ENCODE measurements at regions not wholly inside any gene's neighbourhood (a gene's known extent, or its start where the extent isn't known, plus 50 kb on each side); places are given as distances from the start of the nearest gene placed in this dataset.
"Not testable (repeated sequence)": the region's sequence is repeated elsewhere in the genome, so short reads cannot be mapped to it uniquely, and the experiment has no call there.

DNA sequence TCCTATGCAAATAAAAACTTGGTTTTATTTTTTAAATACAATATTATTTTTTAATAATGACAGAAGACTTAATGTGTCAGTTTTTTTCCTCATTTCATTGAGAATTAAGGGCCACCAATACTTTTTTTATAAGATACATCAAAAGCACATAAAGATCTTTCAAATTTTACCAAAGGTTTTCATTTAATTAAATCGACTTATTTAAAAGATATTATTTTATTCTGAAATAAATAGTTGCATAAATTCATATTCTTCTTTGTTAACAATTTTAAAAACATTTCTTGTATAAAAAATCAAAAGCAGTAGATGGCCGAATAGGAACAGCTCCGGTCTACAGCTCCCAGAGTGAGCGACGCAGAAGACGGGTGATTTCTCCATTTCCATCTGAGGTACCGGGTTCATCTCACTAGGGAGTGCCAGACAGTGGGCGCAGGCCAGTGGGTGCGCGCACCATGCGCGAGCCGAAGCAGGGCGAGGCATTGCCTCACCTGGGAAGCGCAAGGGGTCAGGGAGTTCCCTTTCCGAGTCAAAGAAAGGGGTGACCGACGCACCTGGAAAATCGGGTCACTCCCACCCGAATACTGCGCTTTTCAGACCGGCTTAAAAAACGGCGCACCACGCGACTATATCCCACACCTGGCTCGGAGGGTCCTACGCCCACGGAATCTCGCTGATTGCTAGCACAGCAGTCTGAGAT is 374.6 kb upstream of the NPVF start:
- DNase-seq, result not testable (repeated sequence)

DNA sequence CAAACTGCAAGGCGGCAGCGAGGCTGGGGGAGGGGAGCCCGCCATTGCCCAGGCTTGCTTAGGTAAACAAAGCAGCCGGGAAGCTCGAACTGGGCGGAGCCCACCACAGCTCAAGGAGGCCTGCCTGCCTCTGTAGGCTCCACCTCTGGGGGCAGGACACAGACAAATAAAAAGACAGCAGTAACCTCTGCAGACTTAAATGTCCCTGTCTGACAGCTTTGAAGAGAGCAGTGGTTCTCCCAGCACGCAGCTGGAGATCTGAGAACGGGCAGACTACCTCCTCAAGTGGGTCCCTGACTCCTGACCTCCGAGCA is 375.1 kb upstream of the NPVF start:
- DNase-seq, result not testable (repeated sequence)

DNA sequence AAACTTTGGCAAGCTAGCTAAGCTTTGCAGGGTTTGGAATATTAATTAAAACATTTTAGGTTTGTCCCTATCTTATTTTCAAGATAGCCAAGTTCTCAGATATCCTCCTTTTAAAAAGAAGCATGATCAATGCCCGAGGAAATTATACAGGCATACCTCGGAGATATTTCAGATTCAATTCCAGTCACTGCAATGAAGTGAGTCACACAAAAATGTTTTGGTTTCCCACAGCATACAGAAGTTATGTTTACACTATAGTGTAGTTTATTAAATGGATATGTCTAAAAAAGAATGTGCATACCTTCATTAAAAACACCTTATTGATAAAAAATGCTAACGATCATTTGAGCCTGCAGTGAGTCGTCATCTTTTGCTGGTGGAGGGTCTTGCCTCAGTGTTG is 382.9 kb upstream of the NPVF start:
- no peak for DNase-seq

GRCh38 chr7:25613912-25614311 is 385.6 kb upstream of the NPVF start:
- no peak for DNase-seq

DNA sequence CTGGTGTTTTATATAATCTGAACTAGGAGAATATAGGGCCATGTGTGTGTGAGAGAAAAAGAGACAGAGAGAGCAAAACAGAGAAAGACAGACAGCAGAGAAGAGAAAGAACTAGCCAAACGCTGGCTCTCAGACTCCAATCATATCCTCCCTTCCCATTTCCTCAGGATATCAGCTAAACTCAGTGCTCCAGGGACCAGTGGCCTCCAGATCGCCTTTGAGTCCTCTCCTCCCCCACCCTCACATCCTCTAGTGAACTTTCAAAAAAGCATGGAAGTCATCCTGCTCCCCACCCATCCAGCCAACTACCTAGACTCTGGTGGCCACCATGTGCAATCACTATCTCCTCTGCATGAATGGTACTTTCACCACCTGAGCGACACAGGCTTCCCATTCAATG is 386.1 kb upstream of the NPVF start:
- DNase-seq, result no peak

- no peak for DNase-seq
These were observed 386.7 kb upstream of the NPVF start for GRCh38 chr7:25615003-25615402.

GRCh38 chr7:25615593-25615992 is 387.3 kb upstream of the NPVF start:
- no peak for DNase-seq

DNA sequence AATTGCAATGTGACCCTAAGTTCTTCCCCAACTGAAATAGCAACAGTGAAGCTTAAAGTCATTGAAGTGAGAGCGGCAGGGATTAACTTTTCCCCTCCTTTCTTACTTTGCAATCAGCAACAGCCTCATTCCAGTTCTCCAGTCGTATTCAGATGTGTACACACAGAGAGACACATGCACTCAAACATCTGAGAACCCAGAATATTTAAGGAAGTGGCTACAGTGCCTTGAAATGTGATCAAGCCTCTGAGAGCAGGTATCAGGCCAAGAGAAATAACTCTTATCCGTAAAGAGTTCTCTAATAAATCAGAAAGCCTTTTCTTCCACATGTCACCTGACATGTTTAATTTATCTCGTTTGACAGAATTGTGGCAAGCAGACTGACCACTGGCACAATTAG is 388.9 kb upstream of the NPVF start:
- no peak for DNase-seq

- no peak for DNase-seq
These were observed 389.4 kb upstream of the NPVF start for GRCh38 chr7:25617673-25618072.

DNA sequence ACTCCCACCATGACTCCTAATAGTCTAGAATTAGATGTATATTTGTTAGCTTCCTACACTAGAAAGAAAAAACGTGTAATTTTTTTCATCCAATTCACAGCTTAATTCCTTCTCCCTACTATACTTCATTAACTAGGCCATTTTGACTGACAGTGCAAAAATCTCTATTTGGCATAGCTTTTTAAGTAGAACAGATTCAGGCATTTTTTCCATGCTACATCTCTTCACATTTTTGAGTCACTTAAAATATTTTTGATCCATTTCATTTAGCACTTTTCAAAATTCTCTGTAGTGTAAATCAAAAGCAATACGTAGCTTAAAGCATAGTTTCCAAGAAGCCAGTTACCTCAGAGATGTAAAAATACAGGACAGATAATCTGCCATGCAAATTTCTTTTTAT is 391.1 kb upstream of the NPVF start:
- DNase-seq, result no peak

DNA sequence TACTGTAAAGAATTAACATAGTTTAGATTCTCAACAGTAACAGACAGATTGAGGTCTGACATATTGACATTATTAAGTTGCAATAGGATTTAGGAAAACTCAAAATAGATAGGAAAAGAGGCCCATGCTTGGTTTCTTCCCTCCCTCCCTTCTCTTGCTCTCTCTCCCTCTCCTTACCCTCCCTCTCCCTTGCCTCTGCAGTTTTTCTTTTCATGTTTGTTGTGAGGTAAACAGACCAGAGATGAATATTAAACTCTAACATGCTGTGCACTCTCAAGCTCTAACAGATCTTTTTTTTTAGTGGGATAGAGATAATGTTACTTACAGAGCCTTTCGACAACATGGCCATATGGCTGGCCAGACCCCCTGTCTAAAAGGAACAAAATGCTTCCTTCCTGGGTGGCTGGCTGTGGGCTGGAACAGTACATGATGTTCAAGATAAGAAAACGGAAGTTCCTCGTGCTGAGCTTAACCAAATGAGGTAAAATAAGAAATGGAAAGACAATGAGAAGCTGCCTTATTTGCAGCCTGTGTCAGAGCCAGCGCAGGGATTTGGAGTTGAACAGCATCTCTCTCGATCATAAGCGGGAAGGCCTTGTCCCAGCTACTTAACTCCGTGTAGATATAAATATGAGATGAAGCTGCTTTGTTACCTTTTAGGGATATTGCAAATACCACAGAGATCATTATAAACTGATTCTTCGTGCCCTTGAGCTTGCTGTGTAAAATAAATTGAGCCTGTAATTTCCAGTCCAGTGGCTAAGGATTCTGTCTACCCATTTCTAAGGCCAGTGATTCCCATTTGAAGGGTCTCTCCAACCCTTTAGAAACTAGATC is 391.9 kb upstream of the NPVF start:
- peak; percentile 48 for DNase-seq

GRCh38 chr7:25621993-25622392 is 393.7 kb upstream of the NPVF start:
- DNase-seq, result no peak

- DNase-seq, result no peak
These were observed 394.4 kb upstream of the NPVF start for GRCh38 chr7:25622695-25623094.

DNA sequence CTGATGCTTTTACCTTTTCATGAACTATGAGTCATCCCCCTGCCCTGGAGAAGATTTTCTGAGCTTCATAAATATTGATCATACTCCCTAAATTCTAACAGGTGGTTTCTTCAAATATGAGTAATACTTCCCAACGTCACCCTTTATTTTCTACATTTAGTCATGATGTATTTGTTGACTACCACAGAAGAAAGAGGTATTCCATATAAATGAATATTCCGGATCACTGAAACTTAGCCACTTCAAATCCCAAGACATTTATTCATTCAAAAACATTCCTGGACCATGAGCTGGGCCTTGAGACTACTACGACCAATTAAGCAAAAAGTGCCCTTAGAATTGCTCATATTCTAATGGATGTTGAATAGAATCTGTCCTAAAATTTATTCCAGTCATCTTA is 395.8 kb upstream of the NPVF start:
- DNase-seq, result no peak

- DNase-seq, result no peak
These were observed 396.5 kb upstream of the NPVF start for GRCh38 chr7:25624833-25625232.

- DNase-seq, result no peak
These were observed 397.2 kb upstream of the NPVF start for GRCh38 chr7:25625306-25625992.

DNA sequence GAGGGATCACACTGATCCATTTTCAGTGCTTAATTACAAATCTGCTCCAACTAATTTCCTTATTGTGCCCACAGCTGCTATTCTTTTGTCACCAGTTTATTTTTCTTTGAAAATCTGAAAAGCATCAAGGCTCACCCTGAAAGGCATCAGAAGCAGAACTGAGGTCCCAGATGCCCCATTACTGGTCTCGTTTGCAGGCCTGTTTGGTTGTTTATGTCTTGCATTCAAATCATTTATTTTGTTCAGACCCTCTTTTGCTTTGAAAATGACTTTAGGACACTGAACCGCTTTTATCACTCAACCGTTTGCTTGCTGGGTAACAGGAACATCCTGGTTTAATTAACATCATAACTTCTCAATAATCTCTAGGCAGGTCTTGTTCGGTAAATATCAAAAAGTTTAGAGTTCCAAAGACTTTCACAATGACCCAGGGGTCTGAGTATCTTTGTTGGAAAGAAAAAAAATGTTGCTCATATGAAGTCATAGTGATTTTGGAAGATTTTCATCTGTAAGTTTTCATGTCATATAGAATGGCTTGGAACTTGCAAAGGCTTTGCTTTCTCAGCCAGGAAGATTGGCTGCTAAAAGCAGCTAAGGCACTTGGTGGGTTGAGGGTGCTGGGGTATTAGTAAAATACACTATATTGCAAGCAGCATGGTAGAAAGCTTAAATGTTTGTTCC is 398.3 kb upstream of the NPVF start:
- no peak for DNase-seq

DNA sequence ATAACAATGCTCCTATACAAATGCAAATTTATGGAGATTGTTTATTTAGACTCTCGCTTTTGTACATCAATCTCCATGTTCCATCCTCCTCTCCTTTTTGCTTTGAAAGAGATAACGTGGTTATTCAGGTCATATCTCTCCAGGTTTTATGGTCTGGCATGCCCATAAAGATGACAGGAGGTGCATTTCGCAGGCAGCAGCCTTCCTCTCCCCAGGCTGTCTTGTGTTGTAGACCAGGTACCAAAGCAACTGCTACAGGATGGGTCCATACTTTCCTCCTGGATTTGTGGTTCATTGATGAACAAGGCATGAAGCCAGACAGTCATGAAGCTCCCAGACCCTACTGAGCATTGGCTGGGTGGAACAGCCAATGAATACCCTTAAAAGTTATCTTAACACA is 400.2 kb upstream of the NPVF start:
- DNase-seq, result no peak

- no peak for DNase-seq
These were observed 404.3 kb upstream of the NPVF start for GRCh38 chr7:25632616-25633015.

DNA sequence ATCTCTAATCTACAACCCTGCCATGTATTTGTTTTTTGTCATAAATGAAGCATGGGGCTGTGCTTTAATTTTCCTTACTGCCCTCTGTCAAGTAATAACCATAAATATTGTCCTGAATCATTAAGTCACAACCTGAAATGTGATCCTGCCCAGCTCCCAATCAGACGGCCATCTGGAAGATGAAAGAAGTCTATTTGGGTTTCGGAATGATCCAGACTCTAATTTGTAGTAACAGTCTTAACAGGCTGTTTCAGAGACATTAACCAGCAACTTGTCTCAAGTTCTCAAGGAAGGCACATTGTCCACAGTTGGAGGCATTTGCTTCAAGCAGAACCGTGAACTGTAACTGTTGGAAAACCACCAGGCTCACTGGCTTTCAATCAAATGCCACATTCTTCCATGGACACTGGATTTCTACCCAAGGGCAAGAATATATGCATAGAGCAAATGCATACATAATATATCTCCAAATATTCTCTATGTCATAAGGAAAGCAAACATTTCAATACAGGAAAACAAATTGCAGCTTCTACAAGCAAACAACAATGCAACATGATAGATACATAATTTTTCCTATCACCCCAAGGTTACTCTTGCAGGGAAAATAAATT is 405.2 kb upstream of the NPVF start:
- DNase-seq, result no peak

DNA sequence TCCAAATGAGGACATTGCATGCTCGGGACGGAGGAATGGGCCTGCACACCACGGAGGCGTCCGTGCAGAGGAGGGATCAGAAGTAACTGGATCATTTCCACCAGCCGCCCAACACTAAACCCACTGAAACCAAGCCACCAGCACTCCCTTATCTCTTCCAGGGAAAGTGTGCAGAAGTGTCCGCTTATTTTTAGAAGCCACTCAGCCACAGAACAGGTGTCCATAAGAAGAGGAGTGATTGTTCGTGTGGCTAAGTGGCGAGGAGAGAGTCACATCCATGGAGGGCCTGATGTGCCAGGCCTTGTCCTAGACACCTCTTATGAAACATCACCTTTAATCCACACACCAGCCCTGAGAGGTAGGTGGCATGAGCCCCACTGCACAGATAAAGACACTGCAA is 407.9 kb upstream of the NPVF start:
- no peak for DNase-seq

DNA sequence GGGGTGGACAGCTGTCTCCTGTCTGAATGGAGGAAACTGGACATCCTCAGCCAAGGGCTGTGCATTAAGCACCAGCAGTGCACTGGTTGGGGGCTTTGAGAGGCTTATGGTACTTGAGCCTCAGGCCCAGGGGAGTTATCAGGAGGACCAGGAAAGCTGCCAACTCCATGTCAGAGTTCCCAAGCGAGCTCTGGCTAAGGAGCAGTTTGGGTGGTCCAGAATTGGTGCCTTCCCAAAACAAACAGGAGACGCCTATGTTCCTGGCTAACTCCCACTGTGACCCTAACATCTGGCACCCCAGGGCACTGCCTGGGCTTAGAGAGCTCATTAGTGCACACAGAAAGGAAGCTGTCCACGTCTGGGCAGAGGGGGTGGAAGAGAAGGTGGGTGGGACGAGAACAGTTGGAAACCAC is 408.6 kb upstream of the NPVF start:
- no peak for DNase-seq

GRCh38 chr7:25638068-25638467 is 409.8 kb upstream of the NPVF start:
- no peak for DNase-seq

All from hematopoietic multipotent progenitor cell treated with erythropoietin and hydrocortisone succinate and interleukin-3 and kit ligand, for 8 days (in vitro differentiated cells).